GM21723 (cell line): ENCODE measurements at regions not wholly inside any gene's neighbourhood (a gene's known extent, or its start where the extent isn't known, plus 50 kb on each side); places are given as distances from the start of the nearest gene placed in this dataset.
"Not testable (repeated sequence)": the region's sequence is repeated elsewhere in the genome, so short reads cannot be mapped to it uniquely, and the experiment has no call there.

Experiments used
- ATAC-seq: cut with Tn5 transposase; IDR thresholded peaks from one replicate; pipeline ENCODE4 v1.9.1; 2021; ENCODE audit warnings: mild to moderate bottlenecking, moderate library complexity; ENCODE audit not compliant: unreplicated experiment

DNA sequence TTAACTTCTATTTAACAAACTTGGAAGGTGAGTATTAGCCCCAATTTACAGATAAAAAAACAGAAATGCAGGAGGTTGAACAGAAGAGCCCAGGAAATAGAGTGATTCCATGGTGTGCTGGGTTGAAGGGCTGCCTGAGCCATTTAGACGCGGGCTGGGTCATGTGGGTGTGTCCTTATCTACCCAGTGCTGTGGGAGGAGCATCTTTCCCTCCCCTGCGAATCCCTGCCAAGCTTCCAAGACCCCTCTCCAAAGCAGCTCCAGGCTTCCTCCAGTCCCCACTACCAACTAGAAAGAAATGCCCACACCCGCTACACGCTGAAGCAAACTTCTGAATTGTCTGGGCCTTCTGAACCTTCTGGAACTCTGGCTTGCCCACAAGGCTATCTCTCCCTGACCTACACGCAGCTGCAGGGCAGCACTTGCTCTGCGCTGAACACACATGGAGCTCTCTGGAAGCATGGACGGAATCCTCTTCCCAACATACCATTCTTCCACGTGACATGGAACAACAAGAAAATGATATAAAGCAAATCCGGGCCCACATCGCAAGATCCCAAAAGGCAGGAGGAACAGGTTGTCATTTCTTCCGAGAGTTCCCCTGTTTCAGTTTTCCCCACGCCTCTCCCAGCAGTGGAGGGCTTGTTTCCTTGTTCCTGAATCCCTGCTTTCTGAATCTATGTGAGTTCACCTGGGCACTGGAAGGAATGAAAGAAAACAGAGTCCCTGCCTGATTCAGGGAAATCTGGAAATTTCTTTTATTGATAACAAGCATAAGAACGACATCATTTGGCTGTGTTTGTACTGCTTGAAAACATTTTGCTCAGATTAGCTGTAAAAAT, 562.7 kb upstream of the ID2 start:
- ATAC-seq = no peak

DNA sequence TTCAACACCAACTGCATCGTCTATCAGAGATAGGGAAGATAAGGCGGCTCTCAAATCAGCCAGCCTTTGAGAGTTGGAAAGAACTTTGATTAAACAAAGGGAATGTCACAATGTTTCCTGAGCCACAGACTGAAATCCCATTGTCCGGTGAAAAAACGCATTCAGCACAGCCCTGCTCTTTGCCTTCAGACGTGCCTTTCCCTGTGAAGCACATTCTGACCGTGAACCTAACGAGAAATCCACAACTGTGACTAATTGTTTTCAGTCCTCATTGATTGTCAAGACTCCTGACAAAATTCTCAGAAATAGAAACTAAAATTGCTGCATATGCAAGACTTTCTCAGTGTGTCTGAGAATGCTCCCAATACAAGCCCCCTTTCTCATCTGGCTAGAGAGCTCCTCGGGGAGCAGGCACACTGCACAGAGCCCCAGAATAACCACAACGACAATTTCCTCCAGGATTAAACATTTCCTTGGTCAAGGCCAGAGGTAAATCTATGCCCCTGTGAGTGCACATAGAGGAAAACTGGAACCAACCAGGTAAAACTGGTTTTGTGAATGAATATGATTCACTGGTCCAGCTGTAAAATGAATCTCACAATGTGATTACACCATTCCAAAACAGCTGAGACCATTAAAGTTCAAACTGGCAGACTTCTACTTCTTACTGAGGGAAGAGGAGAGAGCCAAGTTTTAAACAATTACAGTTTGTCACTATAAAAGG, 561.9 kb upstream of the ID2 start:
- ATAC-seq = no peak

GRCh38 chr2:8120506-8120860, 561.4 kb upstream of the ID2 start:
- no peak for ATAC-seq

GRCh38 chr2:8121022-8121825, 560.6 kb upstream of the ID2 start:
- ATAC-seq = no peak

DNA sequence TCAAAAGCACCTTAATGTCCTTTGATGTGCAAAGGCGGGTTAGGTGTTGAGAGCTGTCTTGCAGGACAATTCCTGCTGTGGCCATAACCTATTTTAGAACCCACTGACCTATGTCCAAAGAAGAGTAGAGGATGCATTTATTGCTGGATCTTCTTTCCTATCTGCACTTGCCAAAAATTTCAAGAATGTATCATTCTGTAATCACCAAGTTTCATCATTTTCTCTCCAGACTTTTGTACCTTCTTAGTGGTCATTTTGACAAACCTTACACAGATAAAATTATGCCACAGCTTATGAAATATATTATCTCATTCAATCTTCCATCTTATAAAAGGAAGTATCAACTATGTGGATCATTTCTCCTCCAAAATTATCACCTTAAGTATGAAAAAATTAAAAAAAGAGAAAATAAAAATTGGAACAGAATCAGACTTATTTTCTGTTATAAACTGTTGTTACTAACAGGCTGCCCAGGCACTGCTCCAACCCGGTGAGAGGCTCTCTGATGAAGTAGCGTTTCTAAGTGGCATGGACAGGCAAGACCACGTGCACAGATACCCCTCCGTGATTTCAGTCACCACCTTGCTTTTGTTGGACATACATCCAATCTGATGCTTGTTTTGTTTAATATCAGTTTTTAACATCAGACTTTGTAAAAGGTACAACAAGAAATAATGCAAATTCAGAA, 559.9 kb upstream of the ID2 start:
- no peak for ATAC-seq

DNA sequence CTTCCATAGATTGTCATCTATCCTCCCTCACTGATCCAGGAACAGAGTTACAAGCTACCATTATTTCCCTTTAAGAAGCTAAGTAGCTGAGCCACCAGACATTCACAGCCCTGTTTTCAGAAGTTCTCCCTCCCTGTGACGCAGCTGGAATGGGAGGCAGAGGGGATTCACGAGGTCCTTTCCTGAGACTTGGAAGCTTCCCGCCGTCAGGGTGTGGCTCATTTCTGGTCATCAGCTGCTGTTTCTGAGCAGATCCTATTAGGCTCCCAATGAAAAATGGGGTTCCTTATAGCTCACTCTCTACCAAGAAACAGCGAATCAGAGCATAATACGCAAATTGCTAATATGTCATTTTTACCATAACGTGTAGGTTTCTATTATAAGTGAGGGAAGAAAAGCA, 559.3 kb upstream of the ID2 start:
- ATAC-seq = no peak

DNA sequence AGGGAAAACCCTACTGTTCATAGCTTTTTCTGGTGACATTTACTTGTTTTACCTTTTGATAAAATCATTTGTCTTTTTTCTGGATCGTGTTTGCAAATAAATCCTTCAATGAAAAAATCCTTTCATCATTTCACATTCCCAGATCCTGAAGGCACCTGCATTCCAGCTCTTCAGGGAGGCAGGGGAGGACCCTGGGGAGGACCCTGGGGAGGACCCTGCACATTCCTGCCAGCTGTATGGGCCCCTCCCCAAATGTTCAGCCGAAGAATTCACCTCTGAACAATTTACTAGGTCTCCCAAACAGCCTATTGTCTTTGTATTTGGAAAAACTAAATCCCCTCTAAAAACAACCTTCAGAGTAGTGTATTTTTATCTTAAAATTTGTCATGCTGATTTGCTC, 558.4 kb upstream of the ID2 start:
- no peak for ATAC-seq

DNA sequence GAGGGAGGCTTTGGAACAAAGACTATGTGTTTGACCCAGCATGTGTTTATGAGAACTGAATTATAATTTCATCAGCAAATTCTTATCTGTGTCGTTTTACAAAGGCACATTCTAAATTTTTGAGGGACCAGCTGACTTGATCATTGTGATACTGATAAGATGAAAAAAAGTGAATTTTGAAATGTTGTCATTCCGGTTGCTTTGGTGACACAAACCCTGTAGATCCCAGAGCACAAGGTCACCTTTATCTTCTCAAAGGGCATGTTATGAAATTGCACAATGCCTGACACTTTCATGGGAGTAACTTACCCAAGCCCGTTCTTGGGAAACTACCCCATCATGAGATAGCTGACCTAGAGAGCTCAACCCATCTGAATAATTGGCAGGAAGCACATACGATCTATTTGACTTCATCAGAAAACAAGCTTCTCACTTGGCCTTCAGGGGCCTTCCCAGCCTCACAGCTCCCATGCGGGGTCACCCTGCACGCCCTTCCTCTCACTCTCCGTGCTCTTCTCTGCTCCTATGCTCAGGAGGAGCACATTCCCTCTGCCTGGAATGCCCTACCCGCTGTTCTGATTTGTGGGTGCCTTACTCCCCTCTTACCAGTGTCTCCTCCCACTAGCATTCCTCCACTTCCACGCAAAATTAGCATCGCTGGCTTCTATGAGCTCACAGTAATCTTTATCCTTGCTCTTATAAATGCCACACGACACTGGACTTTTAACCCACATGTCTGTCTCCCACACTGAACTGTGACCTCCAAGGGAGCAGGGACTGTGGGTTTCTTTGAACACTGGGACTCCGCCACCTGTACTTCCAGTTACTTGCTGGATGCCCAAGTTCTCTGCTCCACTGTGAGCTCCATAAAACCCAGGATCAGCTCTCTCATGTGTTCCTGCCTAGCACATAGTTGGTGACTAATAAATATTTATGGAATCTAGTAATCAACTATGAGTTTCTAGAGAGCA, 555.8 kb upstream of the ID2 start:
- no peak for ATAC-seq

GRCh38 chr2:8126783-8127182, 555.1 kb upstream of the ID2 start:
- ATAC-seq = no peak

DNA sequence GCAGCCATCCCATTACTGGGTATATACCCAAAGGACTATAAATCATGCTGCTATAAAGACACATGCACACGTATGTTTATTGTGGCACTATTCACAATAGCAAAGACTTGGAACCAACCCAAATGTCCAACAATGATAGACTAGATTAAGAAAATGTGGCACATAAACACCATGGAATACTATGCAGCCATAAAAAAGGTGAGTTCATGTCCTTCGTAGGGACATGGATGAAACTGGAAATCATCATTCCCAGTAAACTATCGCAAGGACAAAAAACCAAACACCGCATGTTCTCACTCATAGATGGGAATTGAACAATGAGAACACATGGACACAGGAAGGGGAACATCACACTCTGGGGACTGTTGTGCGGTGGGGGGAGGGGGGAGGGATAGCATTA, 550.4 kb upstream of the ID2 start:
- ATAC-seq = not testable (repeated sequence)

- no peak for ATAC-seq
Measured at GRCh38 chr2:8132351-8132831, 549.5 kb upstream of the ID2 start.

DNA sequence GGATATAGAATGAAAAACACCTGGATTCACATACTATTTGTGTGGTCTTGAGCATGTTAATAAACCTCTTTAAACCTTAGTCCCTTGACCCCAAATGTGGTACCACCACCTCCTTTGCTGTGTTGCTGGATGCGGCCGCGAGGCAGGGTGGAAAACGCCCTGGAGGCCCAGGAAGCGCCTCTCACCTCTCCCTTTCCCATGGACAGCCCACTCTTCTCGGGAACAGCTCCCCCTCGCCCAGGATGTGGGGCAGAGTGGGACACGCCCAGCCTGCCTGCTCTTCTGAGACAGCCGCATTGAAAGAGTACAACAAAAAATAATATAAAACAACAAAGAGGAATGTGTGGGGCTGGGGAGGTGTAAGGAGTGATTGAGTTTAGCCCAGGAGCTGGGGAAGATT, 549.0 kb upstream of the ID2 start:
- no peak for ATAC-seq

DNA sequence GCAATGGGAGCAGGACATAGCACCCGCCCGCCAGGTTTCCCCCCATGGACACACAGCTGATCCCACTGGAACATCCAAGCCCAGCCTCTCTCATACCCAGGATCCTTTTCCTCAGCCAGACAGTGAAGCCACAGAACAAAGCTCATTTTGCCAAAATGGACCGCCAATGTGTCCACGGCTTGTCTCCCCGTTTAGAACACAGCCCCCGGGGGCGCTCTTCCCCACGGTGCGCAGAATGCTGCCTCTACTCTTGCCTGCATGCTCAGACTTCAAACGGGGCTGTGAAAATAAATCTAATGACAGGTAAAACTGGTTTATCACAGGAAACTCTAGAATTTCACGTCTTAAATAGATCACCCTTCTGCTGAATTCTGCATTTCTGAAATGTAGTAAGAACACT, 548.5 kb upstream of the ID2 start:
- ATAC-seq = no peak

- ATAC-seq = no peak
Measured at GRCh38 chr2:8133913-8134472, 547.9 kb upstream of the ID2 start.

GRCh38 chr2:8134473-8134932, 547.4 kb upstream of the ID2 start:
- ATAC-seq = no peak

DNA sequence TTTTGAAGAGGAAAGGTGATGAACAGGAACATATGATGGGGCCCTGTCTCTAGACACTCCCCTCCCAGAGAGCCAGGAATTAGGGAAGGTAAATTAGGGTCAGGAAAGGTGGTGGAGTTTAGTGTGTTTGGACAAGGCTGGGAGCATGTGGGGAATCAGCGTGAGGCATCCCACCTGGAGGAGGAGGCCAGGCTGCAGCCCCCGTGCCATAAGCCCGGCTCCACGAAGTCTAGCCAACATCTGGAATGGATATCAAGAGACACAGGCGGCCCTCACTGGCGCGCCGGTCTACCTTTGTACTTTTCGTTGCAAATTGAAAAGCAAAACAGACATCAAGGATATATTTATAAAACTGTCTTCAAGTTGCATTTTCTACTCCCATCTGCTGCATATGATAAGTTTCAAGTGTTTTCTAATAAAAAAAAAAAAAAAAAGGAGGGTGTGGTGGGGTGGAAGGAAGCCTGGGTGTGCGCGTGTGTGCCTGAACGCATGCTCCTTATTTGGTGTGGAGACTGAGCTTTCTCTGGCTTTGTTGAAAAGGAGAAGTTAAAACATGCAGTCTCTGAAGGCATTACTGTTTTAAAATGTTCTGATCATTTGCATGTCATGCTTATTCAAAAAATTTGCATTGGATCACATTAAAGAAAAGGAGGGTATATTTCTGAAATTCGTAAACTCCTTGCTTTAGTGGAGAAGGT, 546.7 kb upstream of the ID2 start:
- no peak for ATAC-seq

- ATAC-seq = no peak
Measured at GRCh38 chr2:8137801-8138200, 544.1 kb upstream of the ID2 start.

DNA sequence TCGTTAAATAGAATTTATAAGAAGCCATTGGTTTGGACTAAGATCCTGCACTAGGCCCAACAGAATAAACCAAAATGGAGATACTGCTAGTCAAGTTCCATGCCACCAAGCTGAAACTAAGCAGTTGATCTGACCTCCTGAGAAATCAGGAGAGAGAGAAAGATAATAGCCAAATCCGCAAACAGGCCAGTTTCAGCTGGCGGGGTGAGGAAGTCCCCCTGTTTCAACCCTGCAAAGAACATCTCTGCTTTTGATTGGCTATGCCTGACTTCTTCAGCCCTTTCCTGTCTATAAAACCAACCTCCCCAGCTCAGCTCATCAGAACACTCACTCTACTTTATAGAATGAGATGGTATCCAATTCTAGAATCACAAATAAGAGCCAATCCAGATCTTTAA, 543.3 kb upstream of the ID2 start:
- no peak for ATAC-seq
